KG1 (cell line): ENCODE measurements at regions not wholly inside any gene's neighbourhood (a gene's known extent, or its start where the extent isn't known, plus 50 kb on each side); places are given as distances from the start of the nearest gene placed in this dataset.

Experiments
- DNase-seq: peaks from one replicate; lab custom pipeline; 2025; lab: John Stamatoyannopoulos, UW

- DNase-seq = no peak
Observed at GRCh38 chr6:168968801-168969200, 284.8 kb downstream of the THBS2 start.

- DNase-seq = no peak
Observed at GRCh38 chr6:168968228-168968627, 285.4 kb downstream of the THBS2 start.

DNA sequence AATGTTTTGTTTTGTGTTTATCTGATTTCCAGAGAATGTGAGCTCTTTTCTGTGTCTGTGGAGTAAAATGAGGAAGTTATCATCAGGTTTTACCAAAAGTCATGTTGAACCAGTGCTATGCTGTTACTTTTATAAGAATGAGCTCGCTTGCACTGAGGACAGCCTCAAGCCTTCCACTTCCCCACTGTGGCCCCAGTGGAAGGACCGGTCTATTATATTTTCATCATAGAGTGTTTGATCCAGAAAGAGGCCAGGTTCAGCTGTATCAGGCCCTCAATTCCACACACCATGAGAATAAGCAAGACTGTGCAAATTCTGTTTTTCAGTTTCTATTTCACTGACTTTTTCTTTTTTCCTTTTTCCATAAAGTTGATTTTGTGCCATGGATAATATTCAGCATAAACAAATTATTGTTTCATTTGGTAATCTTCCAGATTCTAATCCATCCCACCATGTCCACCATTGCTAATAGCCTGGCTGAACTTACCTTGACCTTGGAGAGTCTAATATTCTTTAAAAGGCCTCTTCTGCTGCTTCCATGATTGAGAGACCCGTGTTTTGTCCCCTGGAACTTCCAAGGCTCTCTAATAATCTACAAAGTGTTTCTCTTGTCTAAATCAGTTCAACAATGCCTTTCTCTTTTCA, 286.2 kb downstream of the THBS2 start:
- DNase-seq = no peak

DNA sequence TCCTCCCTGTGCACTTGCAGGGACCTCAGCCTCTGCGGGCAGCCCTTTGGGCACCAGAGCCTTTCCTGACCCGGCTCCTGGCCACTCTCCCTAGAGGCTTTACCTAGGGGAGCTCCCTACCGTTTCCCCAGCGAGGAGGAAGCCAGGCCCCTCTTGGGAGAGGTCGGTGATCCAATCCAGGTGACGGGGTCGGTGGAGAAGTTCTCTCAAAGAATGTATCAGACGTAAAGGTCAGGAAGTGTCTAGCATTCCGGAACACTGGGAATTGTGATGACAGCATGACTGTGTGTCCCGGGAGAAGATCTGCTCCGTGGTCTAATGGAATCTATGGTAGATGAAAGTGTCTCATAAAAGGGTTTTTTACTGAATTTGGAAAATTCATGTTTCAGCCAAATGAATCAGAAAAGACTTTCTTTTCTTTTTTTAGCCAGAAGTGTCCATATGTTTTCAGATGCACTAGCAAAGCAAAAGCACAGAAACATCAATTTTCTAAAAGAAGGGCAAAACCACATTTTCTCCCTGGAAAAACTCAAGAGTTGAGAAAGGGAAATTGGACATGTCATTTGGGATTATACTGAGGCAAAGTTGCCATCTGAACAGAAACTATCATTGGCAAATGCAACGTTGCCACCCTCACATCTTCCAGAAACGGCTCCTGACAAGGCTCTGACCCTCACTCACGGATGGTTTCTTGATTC, 289.4 kb downstream of the THBS2 start:
- no peak for DNase-seq

- DNase-seq = no peak
Observed at GRCh38 chr6:168962886-168963285, 290.8 kb downstream of the THBS2 start.

DNA sequence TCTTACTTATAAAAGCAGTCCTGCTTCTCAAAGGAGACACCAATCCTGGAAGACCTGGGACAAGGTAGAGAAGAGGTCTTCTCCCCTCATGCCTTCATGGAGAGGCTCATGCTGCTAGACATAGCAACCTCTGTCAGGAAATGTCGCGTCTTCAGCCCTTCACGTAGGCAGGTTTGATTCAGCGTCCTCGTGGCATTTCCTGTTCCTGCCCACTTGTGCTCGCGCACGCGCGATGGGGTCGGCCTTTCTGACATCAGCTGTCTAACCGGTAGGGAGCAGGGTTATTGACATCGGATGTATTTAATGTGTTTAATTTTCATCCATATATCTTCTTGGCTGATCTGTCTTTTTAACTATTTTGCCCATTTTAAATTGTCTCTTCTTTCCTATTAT, 292.4 kb downstream of the THBS2 start:
- no peak for DNase-seq

DNA sequence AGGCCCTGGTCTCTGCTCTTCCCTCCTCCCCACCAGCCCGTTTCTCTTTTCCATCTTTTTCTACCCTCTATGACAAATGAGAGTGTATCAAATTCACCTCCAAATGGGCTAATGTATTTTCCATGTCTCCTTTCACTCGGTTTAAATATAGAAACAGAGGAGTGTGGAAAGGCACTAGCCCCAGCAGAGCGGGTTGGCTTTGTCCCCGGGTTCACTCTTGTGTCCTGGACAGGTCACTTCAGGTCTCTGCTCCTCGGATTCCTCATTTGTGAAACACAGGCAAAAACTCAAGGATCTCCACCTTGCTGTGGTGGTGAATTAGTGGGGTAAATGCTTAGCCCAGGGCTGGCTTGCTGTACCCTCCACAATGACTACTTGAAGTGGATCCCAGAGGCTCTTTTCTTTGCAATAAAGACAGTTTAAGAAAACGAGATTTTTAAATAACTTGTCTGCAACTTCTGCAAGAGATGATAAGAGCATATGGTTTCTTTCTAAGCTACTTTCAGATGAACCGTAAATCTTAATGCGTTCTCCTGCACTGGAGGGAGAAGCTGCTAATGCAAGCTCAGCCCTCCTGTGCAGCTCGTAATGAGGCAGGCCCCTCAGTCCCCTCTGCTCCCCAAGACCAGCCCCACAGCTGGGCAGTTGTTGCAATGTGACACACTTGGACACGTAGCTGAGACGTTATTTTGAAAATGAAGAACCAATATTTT, 292.9 kb downstream of the THBS2 start:
- DNase-seq = no peak

- DNase-seq = no peak
Observed at GRCh38 chr6:168959696-168960095, 293.9 kb downstream of the THBS2 start.

- peak; percentile 8 for DNase-seq
Observed at GRCh38 chr6:168956884-168957730, 296.5 kb downstream of the THBS2 start.

GRCh38 chr6:168956141-168956838, 297.4 kb downstream of the THBS2 start:
- no peak for DNase-seq

DNA sequence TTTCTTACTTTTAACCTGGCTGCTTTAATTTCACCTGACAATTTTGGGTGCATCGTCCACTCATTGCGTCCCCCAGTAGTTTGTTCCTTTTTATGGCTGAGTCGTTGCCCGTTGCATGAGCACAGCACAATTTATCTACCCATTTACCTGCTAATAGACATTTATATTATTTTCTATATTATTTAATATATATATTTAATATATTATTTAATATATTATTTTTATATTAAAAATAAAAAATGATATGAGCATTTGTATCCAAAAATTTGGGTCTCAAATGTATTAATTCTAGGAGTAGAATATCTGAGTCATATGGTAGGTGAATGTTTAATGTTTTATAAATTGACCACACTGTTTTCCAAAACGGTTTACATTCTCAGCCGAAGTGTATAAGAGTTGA, 300.2 kb downstream of the THBS2 start:
- no peak for DNase-seq

DNA sequence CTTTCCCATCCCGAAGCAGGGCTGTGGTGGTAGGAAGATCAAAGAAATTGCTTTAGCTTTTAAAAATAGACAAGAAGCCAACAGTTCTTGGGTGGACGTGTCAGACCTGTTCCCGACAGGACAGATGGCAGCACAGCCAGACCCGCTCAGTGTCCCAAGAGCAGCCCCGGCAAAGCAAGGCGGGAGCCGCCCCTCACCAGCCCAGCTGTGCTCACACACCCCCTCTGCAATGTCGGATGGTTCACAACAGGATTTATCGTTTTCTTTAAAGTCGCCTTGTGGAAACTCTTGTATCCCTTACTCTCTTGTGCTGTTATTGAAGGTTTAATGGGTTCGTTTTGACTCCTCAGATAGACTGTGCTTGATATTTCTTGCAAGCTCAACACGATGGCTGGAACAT, 302.4 kb downstream of the THBS2 start:
- no peak for DNase-seq

- no peak for DNase-seq
Observed at GRCh38 chr6:168950858-168951214, 302.8 kb downstream of the THBS2 start.

DNA sequence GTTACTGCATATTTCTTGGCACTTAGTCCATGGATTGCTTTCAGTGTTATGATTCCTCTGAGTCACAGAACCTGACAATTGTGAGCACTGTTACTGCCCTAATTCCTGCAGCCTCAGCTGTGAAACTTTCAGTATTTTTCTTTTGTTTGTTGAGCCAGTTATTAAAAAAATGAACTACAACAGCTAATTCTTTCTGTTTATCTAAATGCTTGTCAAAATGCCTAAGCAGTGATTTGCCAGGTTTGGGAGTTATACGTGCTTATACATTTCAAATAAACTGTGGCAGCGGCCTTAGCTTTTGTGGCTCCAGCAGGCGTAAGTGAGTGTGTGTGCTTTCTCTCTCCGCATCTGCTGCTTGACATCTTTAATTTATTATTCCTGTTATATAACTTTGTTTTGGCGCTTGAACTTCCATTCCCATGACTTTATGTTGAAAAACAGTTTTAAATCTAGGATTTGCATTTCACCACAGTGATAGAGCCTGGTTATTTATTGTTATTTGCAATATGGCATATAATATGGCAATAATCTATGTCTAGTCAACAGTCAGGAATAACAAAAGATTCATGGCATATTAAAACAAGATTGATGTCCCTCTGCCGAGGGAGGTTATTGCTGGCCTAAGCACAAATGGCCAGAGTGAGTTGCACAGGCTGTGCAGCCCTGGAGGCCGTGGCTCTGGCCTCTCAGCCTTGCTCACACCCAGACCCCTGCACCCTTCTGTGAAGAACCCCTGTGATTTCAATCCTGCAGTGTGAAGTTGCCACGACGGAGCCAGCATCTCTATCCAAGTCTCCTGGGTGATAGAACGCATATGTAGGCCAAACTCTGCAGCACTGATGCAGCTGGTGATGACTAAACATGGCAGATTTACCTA, 303.4 kb downstream of the THBS2 start:
- DNase-seq = no peak

GRCh38 chr6:168948990-168949531, 304.6 kb downstream of the THBS2 start:
- DNase-seq = no peak

DNA sequence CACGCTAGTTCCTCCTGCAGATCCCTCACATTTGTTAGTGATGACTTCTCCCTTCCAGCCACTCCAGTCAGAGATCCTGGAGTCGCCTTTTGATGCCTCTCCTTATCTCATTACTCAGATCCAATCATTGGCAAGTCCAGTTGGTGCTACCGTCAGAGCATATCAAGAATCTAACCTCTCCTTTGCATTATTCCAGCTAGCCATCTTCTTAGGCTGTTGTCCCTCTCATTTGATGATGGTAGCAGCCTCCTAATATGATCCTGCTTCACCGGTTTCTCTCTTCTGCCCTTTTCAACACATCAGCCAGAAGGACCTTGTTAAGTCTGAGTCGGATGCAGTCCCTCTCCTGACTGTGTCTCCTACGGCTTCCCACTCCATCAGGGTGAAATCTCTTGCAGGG, 305.6 kb downstream of the THBS2 start:
- no peak for DNase-seq

DNA sequence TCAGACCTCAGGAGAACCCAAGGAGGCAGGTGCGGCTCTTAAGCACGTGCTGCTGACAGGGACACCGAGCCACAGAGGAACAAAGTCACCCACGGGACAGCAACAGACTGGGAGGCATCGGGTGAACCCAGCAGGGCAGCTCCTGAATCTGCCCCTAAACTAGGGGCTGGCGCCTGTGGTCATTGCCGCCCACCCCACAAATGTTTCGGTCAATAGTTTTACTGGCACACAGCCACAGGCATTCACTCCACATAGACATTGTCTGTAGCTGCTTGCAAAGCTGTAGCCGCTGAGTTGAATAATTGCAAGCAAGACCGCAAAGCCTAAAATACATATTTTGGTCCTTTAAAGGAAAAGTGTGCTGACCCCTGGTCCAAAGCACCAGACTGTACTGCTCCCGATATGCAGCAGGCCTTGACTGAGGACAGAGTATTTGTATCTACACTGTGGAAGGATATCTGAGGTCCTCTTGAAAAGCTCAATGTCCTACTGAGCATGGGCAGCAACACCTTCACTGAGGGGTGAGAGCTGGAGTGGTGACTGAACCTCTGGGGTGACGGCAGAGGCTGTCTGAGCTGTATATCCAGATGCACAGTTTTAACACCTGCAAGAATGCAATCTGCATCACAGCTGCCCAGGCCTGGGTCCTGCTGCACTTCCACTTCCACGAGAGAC, 310.3 kb downstream of the THBS2 start:
- DNase-seq = no peak

- no peak for DNase-seq
Observed at GRCh38 chr6:168942646-168943045, 311.0 kb downstream of the THBS2 start.

GRCh38 chr6:168941036-168941435, 312.6 kb downstream of the THBS2 start:
- DNase-seq = no peak

DNA sequence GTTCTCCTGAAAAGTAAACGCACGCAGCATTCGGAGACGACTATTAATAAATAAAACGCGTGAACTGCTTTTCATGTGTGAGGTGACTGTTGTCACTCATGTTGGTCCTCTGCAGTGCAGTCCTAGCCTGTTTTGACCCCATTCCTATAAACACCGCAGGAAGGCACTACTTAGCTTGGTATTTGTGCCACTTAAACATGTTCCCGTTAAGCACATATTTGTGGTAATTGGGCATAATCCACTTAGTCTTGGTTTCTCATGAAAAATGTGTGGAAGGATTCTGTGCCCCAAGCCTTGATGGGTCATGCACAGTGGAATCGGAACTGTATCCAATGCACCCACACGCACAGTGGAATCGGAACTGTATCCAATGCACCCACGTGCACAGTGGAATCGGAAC, 313.9 kb downstream of the THBS2 start:
- no peak for DNase-seq
